ENCODE measurements at regions not wholly inside any gene's neighbourhood (a gene's known extent, or its start where the extent isn't known, plus 50 kb on each side); places are given as distances from the start of the nearest gene placed in this dataset.

GRCh38 chr21:39124681-39125251 is 58.5 kb downstream of the PSMG1 start:
- no peak for DNase-seq (ENCODE audit: extremely low read depth, low read depth)
- no peak for TF ChIP-seq CTCF (IDR thresholded peaks at IDR 0.05; ENCODE audit: low read depth, low read length)

- DNase-seq (ENCODE audit: extremely low read depth, low read depth): no peak
- TF ChIP-seq CTCF (IDR thresholded peaks at IDR 0.05; ENCODE audit: low read depth, low read length): no peak
Measured at GRCh38 chr21:39123375-39123774, 59.9 kb downstream of the PSMG1 start.

- no peak for TF ChIP-seq CTCF (IDR thresholded peaks at IDR 0.05; ENCODE audit: low read depth, low read length)
- DNase-seq (ENCODE audit: extremely low read depth, low read depth): no peak
Measured at GRCh38 chr21:39121600-39122355, 61.5 kb downstream of the PSMG1 start.

- no peak for DNase-seq (ENCODE audit: extremely low read depth, low read depth)
- no peak for TF ChIP-seq CTCF (IDR thresholded peaks at IDR 0.05; ENCODE audit: low read depth, low read length)
Measured at GRCh38 chr21:39120876-39121599, 62.2 kb downstream of the PSMG1 start.

- no peak for TF ChIP-seq CTCF (IDR thresholded peaks at IDR 0.05; ENCODE audit: low read depth, low read length)
Measured at GRCh38 chr21:39119891-39120290, 63.4 kb downstream of the PSMG1 start.

GRCh38 chr21:39118604-39119215 is 64.5 kb downstream of the PSMG1 start:
- no peak for TF ChIP-seq CTCF (IDR thresholded peaks at IDR 0.05; ENCODE audit: low read depth, low read length)
- DNase-seq (ENCODE audit: extremely low read depth, low read depth): no peak

More at GRCh38 chr21:39119891-39120290, 63.4 kb downstream of the PSMG1 start:
- DNase-seq (ENCODE audit: extremely low read depth, low read depth): no peak

Data from AG09319 (cell line).